Jurkat, Clone E6-1 (cell line): ENCODE measurements at regions not wholly inside any gene's neighbourhood (a gene's known extent, or its start where the extent isn't known, plus 50 kb on each side); places are given as distances from the start of the nearest gene placed in this dataset.
"Not testable (repeated sequence)": the region's sequence is repeated elsewhere in the genome, so short reads cannot be mapped to it uniquely, and the experiment has no call there.

Experiments
- DNase-seq: peaks from one replicate; pipeline ENCODE4 v3.0.0-alpha.2; 2011; ENCODE audit warnings: low read depth, low spot score
- H3K4me3 ChIP-seq: 2 replicates; pipeline ENCODE4 v1.5.1; 2011; ENCODE audit warnings: mild to moderate bottlenecking, low read length, control low read depth, moderate library complexity

DNA sequence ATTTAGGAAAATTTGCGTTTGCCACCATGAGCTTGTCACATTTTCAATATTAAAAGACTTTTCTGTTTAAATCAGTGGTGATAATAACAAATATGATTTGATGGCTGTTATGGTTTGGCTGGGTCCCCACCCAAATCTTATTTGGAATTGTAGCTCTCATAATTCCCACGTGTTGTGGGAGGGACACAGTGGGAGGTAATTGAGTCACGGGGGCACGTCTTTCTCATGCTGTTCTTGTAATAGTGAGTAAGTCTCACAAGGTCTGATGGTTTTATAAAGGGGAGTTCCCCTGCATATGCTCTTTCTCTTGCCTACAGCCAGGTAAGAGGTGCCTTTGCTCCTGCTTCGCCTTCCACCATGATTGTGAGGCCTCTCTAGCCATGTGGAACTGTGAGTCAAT is 83.4 kb upstream of the RGPD4 start:
- no peak for DNase-seq
- no peak overlapping the region for H3K4me3 ChIP-seq

DNA sequence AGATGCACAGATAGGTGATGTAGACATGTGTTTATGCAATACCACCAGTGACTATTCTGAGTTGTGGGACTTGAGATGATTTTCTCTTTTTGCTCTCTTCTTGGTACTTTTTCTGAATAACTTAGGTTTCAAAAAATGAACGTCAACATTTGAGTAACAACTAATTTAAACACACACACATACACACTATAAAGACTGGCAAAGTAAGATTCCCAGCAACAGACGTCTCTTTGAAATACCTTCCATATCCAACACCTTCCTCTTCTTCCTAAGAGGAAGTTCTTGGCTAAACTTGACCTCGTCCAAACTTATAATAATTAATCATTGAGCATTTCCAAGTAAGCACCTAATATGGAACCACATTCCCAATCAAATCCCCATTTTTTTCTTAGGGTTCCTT is 81.6 kb upstream of the RGPD4 start:
- no peak for DNase-seq
- H3K4me3 ChIP-seq = no peak overlapping the region

DNA sequence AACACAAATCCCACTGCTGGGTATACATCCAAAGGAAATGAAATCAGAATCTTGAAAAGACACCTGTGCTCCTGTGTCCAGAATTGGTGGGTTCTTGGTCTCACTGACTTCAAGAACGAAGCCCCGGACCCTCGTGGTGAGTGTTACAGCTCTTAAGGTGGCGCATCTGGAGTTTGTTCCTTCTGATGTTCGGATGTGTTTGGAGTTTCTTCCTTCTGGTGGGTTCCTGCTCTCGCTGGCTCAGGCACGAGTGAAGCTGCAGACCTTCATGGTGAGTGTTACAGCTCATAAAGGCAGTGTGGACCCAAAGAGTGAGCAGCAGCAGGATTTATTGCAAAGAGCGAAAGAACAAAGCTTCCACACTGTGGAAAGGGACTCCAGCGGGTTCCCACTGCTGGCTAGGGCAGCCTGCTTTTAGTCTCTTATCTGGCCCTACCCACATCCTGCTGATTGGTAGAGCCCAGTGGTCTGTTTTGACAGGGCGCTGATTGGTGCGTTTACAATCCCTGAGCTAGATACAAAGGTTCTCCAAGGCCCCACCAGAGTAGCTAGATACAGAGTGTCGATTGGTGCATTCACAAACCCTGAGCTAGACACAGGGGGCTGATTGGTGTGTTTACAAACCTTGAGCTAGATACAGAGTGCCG is 80.0 kb upstream of the RGPD4 start:
- H3K4me3 ChIP-seq, DNase-seq: not testable (repeated sequence)

DNA sequence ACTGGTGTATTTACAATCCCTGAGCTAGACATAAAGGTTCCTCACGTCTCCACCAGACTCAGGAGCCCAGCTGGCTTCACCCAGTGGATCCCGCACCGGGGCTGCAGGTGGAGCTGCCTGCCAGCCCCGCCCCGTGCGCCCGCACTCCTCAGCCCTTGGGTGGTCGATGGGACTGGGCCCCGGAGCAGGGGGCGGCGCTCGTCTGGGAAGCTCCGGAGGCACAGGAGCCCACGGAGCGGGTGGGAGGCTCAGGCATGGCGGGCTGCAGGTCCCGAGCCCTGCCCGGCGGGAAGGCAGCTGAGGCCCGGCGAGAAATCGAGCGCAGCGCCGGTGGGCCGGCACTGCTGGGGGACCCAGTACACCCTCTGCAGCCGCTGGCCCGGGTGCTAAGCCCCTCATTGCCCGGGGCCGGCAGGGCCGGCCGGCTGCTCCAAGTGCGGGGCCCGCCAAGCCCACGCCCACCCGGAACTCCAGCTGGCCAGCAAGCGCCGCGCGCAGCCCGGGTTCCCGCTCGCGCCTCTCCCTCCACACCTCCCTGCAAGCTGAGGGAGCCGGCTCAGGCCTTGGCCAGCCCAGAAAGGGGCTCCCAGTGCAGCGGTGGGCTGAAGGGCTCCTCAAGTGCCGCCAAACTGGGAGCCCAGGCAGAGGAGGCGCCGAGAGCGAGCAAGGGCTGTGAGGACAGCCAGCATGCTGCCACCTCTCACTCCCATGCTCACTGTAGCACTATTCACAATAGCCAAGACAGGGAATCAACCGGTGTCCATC is 79.3 kb upstream of the RGPD4 start:
- not testable (repeated sequence) for H3K4me3 ChIP-seq, DNase-seq

DNA sequence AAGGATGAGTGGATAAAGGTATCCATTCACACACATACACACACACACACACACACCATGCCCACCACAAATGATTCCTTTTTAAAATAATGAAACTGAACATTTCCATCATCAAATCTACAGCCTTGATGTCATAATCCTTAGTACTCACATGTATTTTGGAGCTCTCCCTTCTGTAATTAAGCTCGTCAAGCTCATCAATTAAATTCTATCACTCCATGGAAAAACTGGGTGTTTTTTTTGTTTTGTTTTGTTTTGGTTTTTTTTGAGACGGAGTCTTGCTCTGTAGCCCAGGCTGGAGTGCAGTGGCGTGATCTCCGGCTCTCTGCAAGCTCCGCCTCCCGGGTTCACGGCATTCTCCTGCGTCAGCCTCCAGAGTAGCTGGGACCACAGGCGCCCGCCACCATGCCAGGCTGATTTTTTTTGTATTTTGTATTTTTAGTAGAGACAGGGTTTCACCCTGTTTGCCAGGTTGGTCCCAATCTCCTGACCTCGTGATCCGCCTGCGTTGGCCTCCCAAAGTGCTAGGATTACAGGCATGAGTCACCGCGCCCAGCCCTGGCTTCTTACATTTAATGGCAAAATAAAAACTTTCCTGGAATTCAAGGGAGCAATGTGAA is 78.6 kb upstream of the RGPD4 start:
- H3K4me3 ChIP-seq = no peak overlapping the region
- DNase-seq = no peak

DNA sequence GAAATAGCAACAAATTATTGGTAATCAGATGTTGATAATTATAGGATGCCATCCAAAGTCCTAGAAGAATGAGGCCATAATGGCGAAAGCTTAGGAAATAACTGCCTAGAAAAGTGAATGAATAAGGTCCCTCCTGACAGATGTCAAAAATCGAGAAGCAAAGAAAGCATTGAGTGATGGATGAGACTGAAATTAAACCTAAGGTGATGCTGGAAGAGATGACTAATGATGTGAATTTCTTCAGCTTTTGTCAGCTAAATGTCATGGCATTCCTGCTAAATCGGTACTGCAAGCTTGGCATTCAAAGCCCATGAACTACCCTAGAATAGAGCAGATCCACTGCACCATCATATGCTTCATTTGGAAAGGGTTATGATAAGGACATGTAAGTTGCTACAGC is 74.8 kb upstream of the RGPD4 start:
- no peak overlapping the region for H3K4me3 ChIP-seq
- no peak for DNase-seq

DNA sequence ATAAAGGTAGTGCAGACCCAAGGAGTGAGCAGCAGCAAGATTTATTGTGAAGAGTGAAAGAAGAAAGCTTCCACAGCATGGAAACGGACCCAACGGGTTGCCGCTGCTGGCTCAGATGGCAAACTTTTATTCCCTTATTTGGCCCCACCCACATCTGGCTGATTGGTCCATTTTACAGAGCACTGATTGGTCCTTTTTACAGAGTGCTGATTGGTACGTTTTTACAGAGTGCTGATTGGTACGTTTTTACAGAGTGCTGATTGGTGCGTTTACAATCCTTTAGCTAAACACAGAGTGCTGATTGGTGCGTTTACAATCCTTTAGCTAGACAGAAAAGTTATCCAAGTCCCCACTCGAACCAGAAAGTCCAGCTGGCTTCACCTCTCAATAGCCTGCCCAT is 72.9 kb upstream of the RGPD4 start:
- not testable (repeated sequence) for DNase-seq, H3K4me3 ChIP-seq

DNA sequence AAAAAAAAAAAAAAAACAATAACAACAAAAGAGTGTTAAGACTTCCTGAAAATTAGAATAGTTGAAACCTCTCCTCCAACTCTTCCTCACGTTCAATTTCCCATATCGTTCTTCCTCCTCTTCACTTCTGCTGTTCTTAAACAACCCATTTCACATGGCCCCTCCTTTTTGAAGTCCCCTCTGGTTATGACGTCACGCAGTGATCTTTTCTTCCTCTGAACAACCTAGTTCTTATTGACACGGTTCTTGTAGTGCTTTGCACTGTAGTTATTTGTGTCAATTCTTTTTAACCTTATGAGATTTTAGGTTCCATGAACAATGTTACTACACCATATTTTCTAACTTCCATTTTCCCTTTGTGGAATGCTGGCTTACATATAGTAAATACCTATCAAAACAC is 69.5 kb upstream of the RGPD4 start:
- no peak for DNase-seq
- H3K4me3 ChIP-seq = no peak overlapping the region

DNA sequence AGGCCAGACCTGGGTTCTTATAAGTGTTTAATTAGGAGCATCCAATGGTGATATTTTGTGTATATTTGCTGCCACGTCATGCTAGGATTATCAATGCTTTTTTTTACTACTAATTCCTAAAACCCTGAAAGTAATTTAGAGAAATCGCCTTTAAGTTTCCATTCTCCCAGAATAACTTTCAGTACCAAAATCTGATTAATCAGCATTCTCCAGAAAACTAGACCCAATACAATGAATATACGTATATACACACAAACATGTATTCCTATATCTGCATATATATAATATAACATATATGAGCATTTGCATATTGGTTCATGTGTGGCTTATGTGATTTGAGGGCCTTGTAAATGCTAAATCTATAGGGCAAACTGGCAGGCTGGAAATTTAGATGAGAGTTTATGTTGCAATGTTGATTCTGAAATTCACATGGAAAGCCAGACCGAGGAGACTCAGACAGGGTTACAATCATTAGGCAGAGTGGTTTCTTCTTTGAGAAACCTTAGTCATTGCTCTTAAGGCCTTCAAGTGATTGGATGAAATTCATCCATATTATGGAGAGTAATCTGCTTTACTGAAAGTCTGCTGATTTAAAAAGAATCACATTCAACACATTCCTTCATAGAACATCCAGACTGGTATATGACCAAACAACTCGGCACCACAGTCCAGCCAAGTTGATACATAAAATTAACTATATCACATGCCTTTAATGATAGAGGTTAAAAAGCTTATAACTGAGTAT is 65.9 kb upstream of the RGPD4 start:
- H3K4me3 ChIP-seq = no peak overlapping the region
- DNase-seq = no peak

DNA sequence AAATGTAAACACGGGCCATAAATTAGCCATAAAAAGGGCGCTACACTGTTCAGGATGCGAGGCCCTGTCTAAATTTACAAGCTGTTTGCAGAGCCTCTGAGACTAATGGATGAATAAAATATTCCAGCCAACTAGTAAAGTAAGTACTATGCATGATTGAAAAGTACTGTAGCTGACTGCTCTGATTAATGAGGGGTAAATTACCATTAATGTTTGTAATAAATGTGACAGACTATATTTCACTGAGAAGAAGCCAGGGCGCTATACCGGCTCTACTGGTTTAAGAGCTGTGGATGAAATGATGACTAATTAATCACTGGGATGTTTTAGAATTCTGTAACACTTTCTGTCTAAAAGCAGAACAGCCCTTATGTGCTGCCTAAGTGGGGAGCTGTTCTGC is 54.3 kb upstream of the RGPD4 start:
- no peak for DNase-seq
- H3K4me3 ChIP-seq = no peak overlapping the region

DNA sequence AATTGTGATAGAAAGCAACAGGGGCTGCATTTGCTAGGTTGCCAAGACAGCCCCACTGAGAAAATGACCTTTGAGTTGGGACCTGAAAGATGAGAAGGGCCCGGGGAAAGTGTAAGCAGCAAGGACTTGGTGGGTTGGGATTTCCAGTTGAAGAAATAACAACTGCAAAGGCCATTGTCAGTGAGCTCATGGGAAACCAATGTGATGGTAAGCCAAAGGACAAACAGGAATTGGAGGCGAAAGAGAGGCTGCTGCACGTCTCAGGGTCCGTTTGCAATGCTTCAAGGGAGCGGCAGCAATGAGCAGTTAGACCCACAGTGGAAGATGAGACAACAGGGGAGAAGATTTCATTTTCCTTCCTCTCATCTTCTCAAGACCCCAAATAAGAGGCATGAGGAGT is 51.5 kb upstream of the RGPD4 start:
- no peak overlapping the region for H3K4me3 ChIP-seq
- DNase-seq = no peak

DNA sequence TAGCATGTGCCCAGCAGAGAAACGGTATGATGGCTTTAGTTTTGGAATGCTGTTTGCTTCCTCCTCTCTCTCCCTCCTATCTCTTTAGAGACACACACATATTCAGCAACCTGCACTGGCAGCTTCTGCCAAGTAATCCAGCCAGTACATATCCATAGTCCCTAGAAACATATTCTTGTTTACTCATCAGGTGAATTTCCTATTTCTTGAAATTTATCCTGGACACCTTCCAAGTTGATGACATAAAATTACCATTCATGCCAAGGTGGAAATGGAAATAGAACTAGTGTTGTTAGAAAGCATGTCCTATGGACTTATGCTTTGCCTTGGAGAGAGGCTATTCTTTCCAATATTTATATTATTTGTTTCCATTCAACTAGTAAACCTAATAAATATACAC is 50.9 kb upstream of the RGPD4 start:
- no peak overlapping the region for H3K4me3 ChIP-seq
- DNase-seq = no peak

DNA sequence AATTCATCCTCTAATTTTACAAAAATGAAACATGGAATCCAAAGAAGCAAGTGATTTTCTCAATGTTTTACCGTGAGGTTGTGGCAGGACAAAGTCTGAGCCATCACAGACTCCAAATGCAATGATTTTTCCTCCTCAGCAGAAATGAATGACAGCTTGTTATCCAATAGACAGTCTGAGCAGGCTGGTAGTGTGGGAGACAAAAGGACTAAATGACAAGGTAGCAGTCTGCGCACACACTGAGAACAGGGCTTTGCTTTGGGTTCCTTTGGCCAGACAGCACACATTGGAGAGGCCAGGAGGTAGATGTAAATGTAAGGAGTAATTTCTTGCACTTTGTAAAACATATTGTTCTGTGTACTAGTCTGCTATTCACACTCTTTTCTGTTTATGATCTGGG is 50.3 kb upstream of the RGPD4 start:
- H3K4me3 ChIP-seq = no peak overlapping the region
- no peak for DNase-seq
